ENCODE measurements at regions not wholly inside any gene's neighbourhood (a gene's known extent, or its start where the extent isn't known, plus 50 kb on each side); places are given as distances from the start of the nearest gene placed in this dataset.

- no peak for TF ChIP-seq CTCF (IDR thresholded peaks at IDR 0.05; ENCODE audit: control insufficient read depth, insufficient read depth, low read depth, low read length, missing control alignments)
- DNase-seq (ENCODE audit: low read depth) = no peak
- H3K4me3 ChIP-seq (ENCODE audit: control insufficient read depth, low read depth, low read length) = no peak overlapping the region
These were observed 78.9 kb upstream of the RPH3AL start for GRCh38 chr17:431494-431893.

GRCh38 chr17:429589-429988, 77.0 kb upstream of the RPH3AL start:
- DNase-seq (ENCODE audit: low read depth) = no peak
- no peak overlapping the region for H3K4me3 ChIP-seq (ENCODE audit: control insufficient read depth, low read depth, low read length)
- TF ChIP-seq CTCF (IDR thresholded peaks at IDR 0.05; ENCODE audit: control insufficient read depth, insufficient read depth, low read depth, low read length, missing control alignments) = no peak

- DNase-seq (ENCODE audit: low read depth) = no peak
- TF ChIP-seq CTCF (IDR thresholded peaks at IDR 0.05; ENCODE audit: control insufficient read depth, insufficient read depth, low read depth, low read length, missing control alignments) = no peak
- H3K4me3 ChIP-seq (ENCODE audit: control insufficient read depth, low read depth, low read length) = no peak overlapping the region
These were observed 75.8 kb upstream of the RPH3AL start for GRCh38 chr17:428414-428813.

GRCh38 chr17:427891-428290, 75.3 kb upstream of the RPH3AL start:
- no peak for TF ChIP-seq CTCF (IDR thresholded peaks at IDR 0.05; ENCODE audit: control insufficient read depth, insufficient read depth, low read depth, low read length, missing control alignments)
- no peak for DNase-seq (ENCODE audit: low read depth)
- no peak overlapping the region for H3K4me3 ChIP-seq (ENCODE audit: control insufficient read depth, low read depth, low read length)

GRCh38 chr17:427327-427726, 74.7 kb upstream of the RPH3AL start:
- no peak for DNase-seq (ENCODE audit: low read depth)
- no peak for TF ChIP-seq CTCF (IDR thresholded peaks at IDR 0.05; ENCODE audit: control insufficient read depth, insufficient read depth, low read depth, low read length, missing control alignments)
- H3K4me3 ChIP-seq (ENCODE audit: control insufficient read depth, low read depth, low read length) = no peak overlapping the region

- H3K4me3 ChIP-seq (ENCODE audit: control insufficient read depth, low read depth, low read length) = no peak overlapping the region
- no peak for TF ChIP-seq CTCF (IDR thresholded peaks at IDR 0.05; ENCODE audit: control insufficient read depth, insufficient read depth, low read depth, low read length, missing control alignments)
- DNase-seq (ENCODE audit: low read depth) = no peak
These were observed 69.8 kb upstream of the RPH3AL start for GRCh38 chr17:422196-422930.
